ENCODE measurements at regions not wholly inside any gene's neighbourhood (a gene's known extent, or its start where the extent isn't known, plus 50 kb on each side); places are given as distances from the start of the nearest gene placed in this dataset.

GRCh38 chr6:157757430-157758403 is 65.3 kb upstream of the SNX9 start:
- Histone ChIP-seq H3K27ac (ENCODE audit: low read length in 2 of 2) (no peak overlapping the region), H3K9ac (ENCODE audit: low read length) (no peak overlapping the region), H4K20me1 (ENCODE audit: control insufficient read depth, insufficient read depth, low read length, poor library complexity, severe bottlenecking) (no peaks in the 10 kb centered on the region), H3K4me1 (ENCODE audit: control insufficient read depth in 2 of 2, insufficient read depth in 2 of 2, low read length in 2 of 2) (peaks cover 36 to 51% of the 10 kb centered on the region in 2 donors), H3K79me2 (ENCODE audit: control insufficient read depth, insufficient read depth, low read length) (peaks cover 15% of the 10 kb centered on the region), H3K9me3 (ENCODE audit: control extremely low read depth in 1 of 3, control insufficient read depth in 2 of 3, insufficient read depth in 1 of 3, low read length in 2 of 3) (no peaks in the 10 kb centered on the region), H3K27me3 (replicated peaks in 1 of 4; ENCODE audit: control extremely low read depth in 1 of 4, control insufficient read depth in 3 of 4, insufficient read depth in 4 of 4, low read length in 3 of 4) (peaks cover 0 to 5% (median 1%) of the 10 kb centered on the region in 4 experiments), H3K4me3 (ENCODE audit: control extremely low read depth in 1 of 5, extremely low read depth in 1 of 5, insufficient read depth in 1 of 5, low read depth in 2 of 5, low read length in 4 of 5) (no peak overlapping the region), H2AFZ (ENCODE audit: insufficient read depth, low read depth, low read length, poor library complexity, severe bottlenecking) (no peak overlapping the region), H3K4me2 (replicated peaks; ENCODE audit: low read depth, low read length, poor library complexity, severe bottlenecking) (no peak overlapping the region), H3K36me3 (replicated peaks in 1 of 2; ENCODE audit: control extremely low read depth in 1 of 2, control insufficient read depth in 1 of 2, extremely low read depth in 1 of 2, insufficient read depth in 2 of 2, low read length in 1 of 2) (no peaks in the 10 kb centered on the region)
- H3K4me3 Mint-ChIP-seq = no peak overlapping the region
- H3K9me3 Mint-ChIP-seq (ENCODE audit: insufficient read depth) = no peaks in the 10 kb centered on the region
- peak overlapping the region; percentile 20 for H3K27ac Mint-ChIP-seq
- ChIA-PET CTCF (interaction anchor here (0.7 to 14.7 kb wide), 49 partner anchors 9 to 887 kb away, joined by 3 to 340 read pairs (median 4); partner anchors contain the start of genes DYNLT1 and TMEM242), POLR2A (interaction anchor here (0.6 kb wide), 1 partner anchor 11 kb away, joined by 4 read pairs; no protein-coding TSS in a partner anchor)
- 100% methylated on average over 4 of the region's 7 CpGs for WGBS (ENCODE audit: insufficient coverage)
- TF ChIP-seq EZH2 (IDR thresholded peaks at IDR 0.05; ENCODE audit: borderline replicate concordance, insufficient read depth, low read depth, low read length, poor library complexity, severe bottlenecking) (no peak), CTCF (IDR thresholded peaks at IDR 0.05) (no peak)
- H3K4me1 Mint-ChIP-seq = peaks cover 66% of the 10 kb centered on the region
- intact Hi-C loops (cut with micrococcal nuclease) = loop anchor here (2.0 kb wide), 2 partner anchors 189 to 315 kb away; no protein-coding TSS in a partner anchor
- peaks cover 9% of the 10 kb centered on the region for H3K27me3 Mint-ChIP-seq
- ATAC-seq (ENCODE audit: low read depth) (no peak), DNase-seq (no peak)

Data from B cell (primary cell).